ENCODE measurements at regions not wholly inside any gene's neighbourhood (a gene's known extent, or its start where the extent isn't known, plus 50 kb on each side); places are given as distances from the start of the nearest gene placed in this dataset.

DNA sequence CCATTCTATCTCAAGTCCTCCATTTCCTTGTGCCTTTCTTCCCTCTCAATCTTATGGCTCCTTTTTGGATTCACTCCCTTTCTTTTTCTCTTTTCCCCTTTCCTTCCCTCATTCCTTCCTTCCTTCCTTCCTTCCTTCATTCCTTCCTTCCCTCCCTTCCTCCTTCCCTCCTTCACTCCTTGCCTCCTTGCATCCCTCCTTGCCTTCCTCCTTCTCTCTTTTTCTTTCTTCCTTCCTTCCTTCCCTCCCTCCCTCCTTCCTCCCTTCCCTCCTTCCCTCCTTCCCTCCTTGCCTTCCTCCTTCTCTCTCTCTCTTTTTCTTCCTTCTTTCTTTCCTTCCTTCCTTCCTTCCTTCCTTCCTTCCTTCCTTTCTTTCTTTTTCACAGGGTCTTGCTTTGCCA, 120.1 kb downstream of the SAMD9 start:
- TF ChIP-seq POLR2AphosphoS5 (IDR thresholded peaks at IDR 0.05) (no peak), EP300 (conservative IDR thresholded peaks at IDR 0.05; ENCODE audit: poor library complexity, severe bottlenecking) (no peak)

Data from neural cell (in vitro differentiated cells).